ENCODE measurements at regions not wholly inside any gene's neighbourhood (a gene's known extent, or its start where the extent isn't known, plus 50 kb on each side); places are given as distances from the start of the nearest gene placed in this dataset.

DNA sequence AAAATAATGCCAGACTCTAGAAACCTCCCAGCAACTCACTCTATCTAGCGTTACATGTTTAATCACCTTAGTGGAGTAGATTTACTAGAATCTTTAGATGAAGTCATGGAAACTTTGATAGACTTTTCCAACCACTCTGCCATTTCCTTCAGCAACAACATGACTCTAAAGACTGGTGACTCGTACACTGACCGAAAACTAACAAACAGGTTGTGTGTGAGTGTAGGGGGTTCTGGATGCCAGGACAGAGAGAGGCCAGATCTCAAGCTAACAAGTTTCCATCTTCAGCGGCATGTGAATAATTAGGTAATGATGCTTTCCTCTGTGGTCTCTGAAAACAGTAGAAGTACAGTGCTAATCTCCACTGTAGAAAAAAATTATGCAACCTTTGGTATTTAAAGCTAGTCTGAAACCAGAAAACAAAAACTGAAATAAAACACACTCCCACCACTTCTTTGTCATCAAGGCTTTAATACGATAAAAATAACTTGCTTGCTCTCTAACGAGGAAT lies 286.4 kb downstream of the PRDM5 start:
- H3K4me1 ChIP-seq (ENCODE audit: control insufficient read depth, insufficient read depth, low read length, poor library complexity, severe bottlenecking) = no peaks in the 10 kb centered on the region
- DNase-seq = no peak
- no peak overlapping the region for H3K4me3 ChIP-seq (ENCODE audit: insufficient read depth, low read depth, low read length, poor library complexity, severe bottlenecking)
- no peaks in the 10 kb centered on the region for H3K36me3 ChIP-seq (ENCODE audit: control insufficient read depth, insufficient read depth, low read length)
- no peak overlapping the region for H3K27ac ChIP-seq (ENCODE audit: insufficient read depth, low read length, poor library complexity, severe bottlenecking)
- H3K27me3 ChIP-seq (replicated peaks; ENCODE audit: control insufficient read depth, insufficient read depth, low read length, poor library complexity, severe bottlenecking) = no peaks in the 10 kb centered on the region
- no peaks in the 10 kb centered on the region for H3K9me3 ChIP-seq (ENCODE audit: control insufficient read depth, low read length)

DNA sequence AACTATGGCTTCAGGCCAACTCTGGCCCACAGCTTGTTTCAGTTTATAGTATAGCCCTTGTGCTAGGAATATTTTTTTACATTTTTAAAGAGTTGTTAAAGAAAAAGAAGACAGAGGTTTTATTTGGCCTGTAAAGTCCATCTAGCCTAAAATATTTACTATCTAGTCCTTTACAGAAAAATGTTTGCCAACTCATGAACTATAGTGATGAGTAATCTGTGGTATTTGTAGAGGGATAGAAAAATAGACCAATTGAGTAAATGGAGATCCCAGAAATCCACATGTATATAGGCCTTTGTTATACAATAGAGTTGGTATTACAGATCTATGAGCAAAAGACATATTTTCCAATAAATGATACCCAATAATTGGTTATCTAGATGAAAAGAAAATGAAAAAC lies 288.7 kb downstream of the PRDM5 start:
- H3K9me3 ChIP-seq (ENCODE audit: control insufficient read depth, low read length) = no peaks in the 10 kb centered on the region
- no peaks in the 10 kb centered on the region for H3K4me1 ChIP-seq (ENCODE audit: control insufficient read depth, insufficient read depth, low read length, poor library complexity, severe bottlenecking)
- no peak overlapping the region for H3K4me3 ChIP-seq (ENCODE audit: insufficient read depth, low read depth, low read length, poor library complexity, severe bottlenecking)
- no peaks in the 10 kb centered on the region for H3K27me3 ChIP-seq (replicated peaks; ENCODE audit: control insufficient read depth, insufficient read depth, low read length, poor library complexity, severe bottlenecking)
- DNase-seq = no peak
- no peaks in the 10 kb centered on the region for H3K36me3 ChIP-seq (ENCODE audit: control insufficient read depth, insufficient read depth, low read length)
- H3K27ac ChIP-seq (ENCODE audit: insufficient read depth, low read length, poor library complexity, severe bottlenecking) = no peak overlapping the region

DNA sequence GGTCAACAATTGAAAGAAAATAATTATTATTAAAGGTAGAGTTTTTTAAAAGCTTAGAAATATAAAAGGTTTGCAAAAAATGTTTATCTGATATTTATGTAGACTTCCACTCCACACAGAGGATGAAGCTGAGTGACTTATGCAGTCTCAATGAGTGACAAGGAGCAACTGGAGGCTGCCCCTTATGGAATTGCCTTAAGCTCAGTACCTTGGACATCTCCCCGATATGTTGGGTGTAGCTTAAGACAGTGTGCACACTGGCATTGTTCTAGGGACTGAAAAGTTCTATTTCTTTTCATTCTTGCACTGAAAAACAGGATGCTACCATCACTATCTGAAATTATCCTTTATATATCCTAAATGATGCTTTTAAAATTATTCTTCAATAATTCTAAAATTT lies 292.1 kb downstream of the PRDM5 start:
- H3K4me3 ChIP-seq (ENCODE audit: insufficient read depth, low read depth, low read length, poor library complexity, severe bottlenecking) = no peak overlapping the region
- no peak overlapping the region for H3K27ac ChIP-seq (ENCODE audit: insufficient read depth, low read length, poor library complexity, severe bottlenecking)
- no peak for DNase-seq
- H3K4me1 ChIP-seq (ENCODE audit: control insufficient read depth, insufficient read depth, low read length, poor library complexity, severe bottlenecking) = no peaks in the 10 kb centered on the region
- H3K27me3 ChIP-seq (replicated peaks; ENCODE audit: control insufficient read depth, insufficient read depth, low read length, poor library complexity, severe bottlenecking) = no peaks in the 10 kb centered on the region
- no peaks in the 10 kb centered on the region for H3K36me3 ChIP-seq (ENCODE audit: control insufficient read depth, insufficient read depth, low read length)
- H3K9me3 ChIP-seq (ENCODE audit: control insufficient read depth, low read length) = no peaks in the 10 kb centered on the region

DNA sequence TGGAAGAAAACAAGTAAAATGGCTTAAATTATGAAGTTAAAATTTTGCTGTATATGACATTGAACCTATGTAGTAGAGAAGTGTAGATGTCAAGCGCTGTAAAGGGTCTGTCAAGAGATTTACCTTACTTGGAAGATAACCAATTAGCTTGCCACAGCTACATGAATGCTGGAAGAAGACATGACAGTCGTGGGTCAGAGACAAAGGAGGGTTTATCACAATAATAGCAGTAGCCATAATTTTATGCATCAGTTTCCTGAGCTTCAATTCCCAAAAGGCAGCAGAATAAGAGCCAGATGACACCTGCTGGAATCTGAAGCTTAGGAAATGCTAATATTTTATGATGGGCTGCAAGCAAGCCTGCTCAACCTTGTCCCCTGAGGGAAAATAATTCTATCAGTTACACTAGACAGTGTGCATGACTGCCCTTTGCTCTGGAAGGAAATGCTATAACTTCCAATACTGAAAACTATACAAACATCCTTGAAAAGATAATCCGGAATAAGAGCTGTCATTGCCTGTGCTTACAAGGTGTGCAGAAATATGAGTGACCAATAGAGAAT lies 292.9 kb downstream of the PRDM5 start:
- Histone ChIP-seq H3K4me1 (ENCODE audit: control insufficient read depth, insufficient read depth, low read length, poor library complexity, severe bottlenecking) (no peaks in the 10 kb centered on the region), H3K27me3 (replicated peaks; ENCODE audit: control insufficient read depth, insufficient read depth, low read length, poor library complexity, severe bottlenecking) (no peaks in the 10 kb centered on the region), H3K4me3 (ENCODE audit: insufficient read depth, low read depth, low read length, poor library complexity, severe bottlenecking) (no peak overlapping the region), H3K36me3 (ENCODE audit: control insufficient read depth, insufficient read depth, low read length) (no peaks in the 10 kb centered on the region), H3K27ac (ENCODE audit: insufficient read depth, low read length, poor library complexity, severe bottlenecking) (no peak overlapping the region), H3K9me3 (ENCODE audit: control insufficient read depth, low read length) (no peaks in the 10 kb centered on the region)
- no peak for DNase-seq

- Histone ChIP-seq H3K36me3 (ENCODE audit: control insufficient read depth, insufficient read depth, low read length) (no peaks in the 10 kb centered on the region), H3K4me3 (ENCODE audit: insufficient read depth, low read depth, low read length, poor library complexity, severe bottlenecking) (no peak overlapping the region), H3K27ac (ENCODE audit: insufficient read depth, low read length, poor library complexity, severe bottlenecking) (no peak overlapping the region), H3K9me3 (ENCODE audit: control insufficient read depth, low read length) (no peaks in the 10 kb centered on the region), H3K4me1 (ENCODE audit: control insufficient read depth, insufficient read depth, low read length, poor library complexity, severe bottlenecking) (no peaks in the 10 kb centered on the region), H3K27me3 (replicated peaks; ENCODE audit: control insufficient read depth, insufficient read depth, low read length, poor library complexity, severe bottlenecking) (no peaks in the 10 kb centered on the region)
- no peak for DNase-seq
These were observed 299.9 kb downstream of the PRDM5 start for GRCh38 chr4:120622601-120623000.

- Histone ChIP-seq H3K36me3 (ENCODE audit: control insufficient read depth, insufficient read depth, low read length) (no peaks in the 10 kb centered on the region), H3K4me1 (ENCODE audit: control insufficient read depth, insufficient read depth, low read length, poor library complexity, severe bottlenecking) (no peaks in the 10 kb centered on the region), H3K4me3 (ENCODE audit: insufficient read depth, low read depth, low read length, poor library complexity, severe bottlenecking) (no peak overlapping the region), H3K9me3 (ENCODE audit: control insufficient read depth, low read length) (no peaks in the 10 kb centered on the region), H3K27ac (ENCODE audit: insufficient read depth, low read length, poor library complexity, severe bottlenecking) (no peak overlapping the region), H3K27me3 (replicated peaks; ENCODE audit: control insufficient read depth, insufficient read depth, low read length, poor library complexity, severe bottlenecking) (no peaks in the 10 kb centered on the region)
- no peak for DNase-seq
These were observed 305.4 kb downstream of the PRDM5 start for GRCh38 chr4:120617171-120617570.

- H3K27ac ChIP-seq (ENCODE audit: insufficient read depth, low read length, poor library complexity, severe bottlenecking) = no peak overlapping the region
- H3K36me3 ChIP-seq (ENCODE audit: control insufficient read depth, insufficient read depth, low read length) = no peaks in the 10 kb centered on the region
- no peaks in the 10 kb centered on the region for H3K27me3 ChIP-seq (replicated peaks; ENCODE audit: control insufficient read depth, insufficient read depth, low read length, poor library complexity, severe bottlenecking)
- H3K9me3 ChIP-seq (ENCODE audit: control insufficient read depth, low read length) = no peaks in the 10 kb centered on the region
- no peak overlapping the region for H3K4me3 ChIP-seq (ENCODE audit: insufficient read depth, low read depth, low read length, poor library complexity, severe bottlenecking)
- no peak for DNase-seq
- H3K4me1 ChIP-seq (ENCODE audit: control insufficient read depth, insufficient read depth, low read length, poor library complexity, severe bottlenecking) = no peaks in the 10 kb centered on the region
These were observed 306.5 kb downstream of the PRDM5 start for GRCh38 chr4:120616041-120616440.

DNA sequence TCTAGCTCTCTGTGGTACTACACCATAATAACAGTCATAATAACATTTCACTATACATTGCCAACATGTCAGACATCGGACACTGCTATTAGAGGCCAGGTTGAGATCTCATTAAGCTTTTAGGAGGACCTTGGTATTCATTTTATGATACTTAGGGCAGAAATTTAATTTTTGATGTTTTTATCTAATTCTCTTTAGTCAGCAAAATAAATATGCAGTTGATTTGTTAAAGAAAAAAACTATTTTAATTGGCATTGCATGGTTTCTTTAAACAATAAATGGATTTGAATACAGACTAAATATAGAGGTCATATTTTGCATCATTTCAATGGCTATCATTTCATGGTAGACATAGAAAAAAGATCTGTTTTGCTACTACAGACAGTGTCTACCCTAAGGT lies 308.7 kb downstream of the PRDM5 start:
- Histone ChIP-seq H3K27me3 (replicated peaks; ENCODE audit: control insufficient read depth, insufficient read depth, low read length, poor library complexity, severe bottlenecking) (no peaks in the 10 kb centered on the region), H3K36me3 (ENCODE audit: control insufficient read depth, insufficient read depth, low read length) (no peaks in the 10 kb centered on the region), H3K4me1 (ENCODE audit: control insufficient read depth, insufficient read depth, low read length, poor library complexity, severe bottlenecking) (no peaks in the 10 kb centered on the region), H3K4me3 (ENCODE audit: insufficient read depth, low read depth, low read length, poor library complexity, severe bottlenecking) (no peak overlapping the region), H3K27ac (ENCODE audit: insufficient read depth, low read length, poor library complexity, severe bottlenecking) (no peak overlapping the region), H3K9me3 (ENCODE audit: control insufficient read depth, low read length) (no peaks in the 10 kb centered on the region)
- DNase-seq = no peak

DNA sequence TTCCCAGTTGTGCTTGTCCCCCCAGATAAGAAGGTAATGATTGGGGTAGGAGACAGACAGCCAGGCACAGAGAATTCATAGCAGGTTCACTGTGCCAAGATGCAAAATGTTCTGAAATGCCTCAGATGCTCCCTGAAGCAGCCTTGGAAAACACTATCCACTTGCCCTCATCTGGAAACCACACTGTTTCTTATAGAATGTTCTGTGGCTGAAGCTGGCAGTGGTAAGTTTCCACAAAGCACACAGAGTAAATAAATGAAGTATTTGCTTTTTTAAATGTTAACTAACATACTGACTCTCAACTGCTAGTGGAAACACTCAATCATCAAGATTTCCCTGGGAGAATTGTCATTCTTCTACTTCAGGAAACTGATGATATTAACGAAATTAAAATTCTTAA lies 311.4 kb downstream of the PRDM5 start:
- no peak overlapping the region for H3K4me3 ChIP-seq (ENCODE audit: insufficient read depth, low read depth, low read length, poor library complexity, severe bottlenecking)
- no peaks in the 10 kb centered on the region for H3K36me3 ChIP-seq (ENCODE audit: control insufficient read depth, insufficient read depth, low read length)
- H3K4me1 ChIP-seq (ENCODE audit: control insufficient read depth, insufficient read depth, low read length, poor library complexity, severe bottlenecking) = no peaks in the 10 kb centered on the region
- no peaks in the 10 kb centered on the region for H3K9me3 ChIP-seq (ENCODE audit: control insufficient read depth, low read length)
- no peak for DNase-seq
- H3K27me3 ChIP-seq (replicated peaks; ENCODE audit: control insufficient read depth, insufficient read depth, low read length, poor library complexity, severe bottlenecking) = no peaks in the 10 kb centered on the region
- no peak overlapping the region for H3K27ac ChIP-seq (ENCODE audit: insufficient read depth, low read length, poor library complexity, severe bottlenecking)

DNA sequence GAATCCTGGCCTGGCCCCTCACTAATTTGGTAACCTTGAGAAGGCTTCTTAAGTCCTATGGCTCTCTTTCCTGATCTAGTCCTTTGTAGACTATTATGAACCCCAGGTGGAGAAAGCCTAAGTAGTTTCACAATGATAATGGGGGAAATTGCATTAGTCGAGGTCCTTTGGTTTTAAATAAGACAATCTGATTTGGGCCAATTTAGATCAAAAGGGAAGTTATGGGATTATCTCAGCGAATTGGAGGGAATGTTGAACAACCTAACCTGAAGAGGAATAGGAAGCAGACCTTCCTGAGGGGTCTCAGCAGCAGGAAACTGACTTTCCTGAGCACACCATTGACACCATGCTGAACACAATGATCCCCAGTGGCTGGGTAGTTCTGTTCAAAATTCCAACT lies 331.5 kb downstream of the PRDM5 start:
- no peaks in the 10 kb centered on the region for H3K9me3 ChIP-seq (ENCODE audit: control insufficient read depth, low read length)
- H3K4me3 ChIP-seq (ENCODE audit: insufficient read depth, low read depth, low read length, poor library complexity, severe bottlenecking) = no peak overlapping the region
- H3K4me1 ChIP-seq (ENCODE audit: control insufficient read depth, insufficient read depth, low read length, poor library complexity, severe bottlenecking) = no peaks in the 10 kb centered on the region
- H3K27me3 ChIP-seq (replicated peaks; ENCODE audit: control insufficient read depth, insufficient read depth, low read length, poor library complexity, severe bottlenecking) = no peaks in the 10 kb centered on the region
- H3K27ac ChIP-seq (ENCODE audit: insufficient read depth, low read length, poor library complexity, severe bottlenecking) = no peak overlapping the region
- H3K36me3 ChIP-seq (ENCODE audit: control insufficient read depth, insufficient read depth, low read length) = no peaks in the 10 kb centered on the region
- no peak for DNase-seq
